Lower leg skin (tissue), 4 donors: ENCODE measurements at regions not wholly inside any gene's neighbourhood (a gene's known extent, or its start where the extent isn't known, plus 50 kb on each side); places are given as distances from the start of the nearest gene placed in this dataset.

ENCODE experiments used
- DNase-seq, 2 donors: peaks; one replicate each; pipeline ENCODE4 v3.0.0-alpha.2; 2019; ENCODE audit warnings: low spot score in 2 of 2
- H3K4me3 ChIP-seq: fragments of 200-600 bp; sonication (generic); 2 replicates; pipeline ENCODE4 v1.5.1; 2017; ENCODE audit warnings: mild to moderate bottlenecking, low read depth; ENCODE audit not compliant: poor library complexity, severe bottlenecking
- POLR2A ChIP-seq, 2 donors: fragments of 450-650 bp; IDR thresholded peaks; one replicate each; pipeline ENCODE4 v1.6.1; 2016 to 2017; ENCODE audit warnings: antibody characterized with exemption in 2 of 2, mild to moderate bottlenecking in 1 of 2, moderate library complexity in 1 of 2
- WGBS, 2 donors: methylation state at CpG; one replicate each; pipeline ENCODE4 v1.1.5; 2018; 5-methylcytosine and 5-hydroxymethylcytosine counted together
- intact Hi-C: fragments of 100-400 bp; cut with DNase I; formaldehyde crosslinking; loops from one replicate; pipeline ENCODE4 v1.15.0; 2023; ENCODE audit warnings: low total_unique reads
- TF ChIP-seq, protein P1 (sequence below), 3 donors: fragments of 450-650 bp; IDR thresholded peaks; one replicate each; pipeline ENCODE4 v1.5.1; 2016; ENCODE audit warnings: antibody characterized with exemption in 3 of 3, mild to moderate bottlenecking in 3 of 3, moderate library complexity in 2 of 3

GRCh38 chr3:111260878-111261277 lies 189.3 kb downstream of the NECTIN3 start:
- intact Hi-C loops, result no loop called here
- H3K4me3 ChIP-seq, result no peak overlapping the region
- TF ChIP-seq POLR2A (IDR thresholded peaks at IDR 0.05), result no peak
- DNase-seq, result no peak

DNA sequence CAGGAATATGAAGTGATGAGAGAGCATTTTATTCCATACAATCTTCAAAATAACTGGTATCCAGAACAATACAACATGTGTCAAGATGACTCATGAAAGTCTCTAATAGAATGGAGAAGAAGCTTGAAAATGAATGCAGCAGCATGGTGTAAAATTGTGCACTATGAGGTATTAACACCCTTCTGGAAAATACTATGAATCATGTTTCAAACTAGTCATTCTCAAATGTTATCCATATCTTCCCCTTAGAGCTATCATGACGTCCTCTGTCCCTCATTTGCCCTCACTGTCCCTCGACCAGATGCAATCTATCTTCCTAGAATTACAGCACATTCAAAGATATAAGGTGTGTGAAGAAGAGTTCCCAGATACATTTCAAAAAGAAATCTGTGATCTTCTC lies 198.2 kb downstream of the NECTIN3 start:
- no peak for DNase-seq
- H3K4me3 ChIP-seq, result no peak overlapping the region

GRCh38 chr3:111277226-111277625 lies 205.6 kb downstream of the NECTIN3 start:
- TF ChIP-seq POLR2A (IDR thresholded peaks at IDR 0.05), result no peak
- TF ChIP-seq, protein P1, sequence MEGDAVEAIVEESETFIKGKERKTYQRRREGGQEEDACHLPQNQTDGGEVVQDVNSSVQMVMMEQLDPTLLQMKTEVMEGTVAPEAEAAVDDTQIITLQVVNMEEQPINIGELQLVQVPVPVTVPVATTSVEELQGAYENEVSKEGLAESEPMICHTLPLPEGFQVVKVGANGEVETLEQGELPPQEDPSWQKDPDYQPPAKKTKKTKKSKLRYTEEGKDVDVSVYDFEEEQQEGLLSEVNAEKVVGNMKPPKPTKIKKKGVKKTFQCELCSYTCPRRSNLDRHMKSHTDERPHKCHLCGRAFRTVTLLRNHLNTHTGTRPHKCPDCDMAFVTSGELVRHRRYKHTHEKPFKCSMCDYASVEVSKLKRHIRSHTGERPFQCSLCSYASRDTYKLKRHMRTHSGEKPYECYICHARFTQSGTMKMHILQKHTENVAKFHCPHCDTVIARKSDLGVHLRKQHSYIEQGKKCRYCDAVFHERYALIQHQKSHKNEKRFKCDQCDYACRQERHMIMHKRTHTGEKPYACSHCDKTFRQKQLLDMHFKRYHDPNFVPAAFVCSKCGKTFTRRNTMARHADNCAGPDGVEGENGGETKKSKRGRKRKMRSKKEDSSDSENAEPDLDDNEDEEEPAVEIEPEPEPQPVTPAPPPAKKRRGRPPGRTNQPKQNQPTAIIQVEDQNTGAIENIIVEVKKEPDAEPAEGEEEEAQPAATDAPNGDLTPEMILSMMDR (IDR thresholded peaks at IDR 0.05), result no peak
- no peak for DNase-seq
- 23 to 29% methylated on average over 4 of the region's 4 CpGs for WGBS, 2 donors
- H3K4me3 ChIP-seq, result no peak overlapping the region
- intact Hi-C loops, result no loop called here

More for the DNA sequence above, 198.2 kb downstream of the NECTIN3 start:
- no peak for TF ChIP-seq POLR2A (IDR thresholded peaks at IDR 0.05)
- TF ChIP-seq, protein P1 (IDR thresholded peaks at IDR 0.05), result no peak
- 43 to 56% methylated on average over 2 of the region's 2 CpGs for WGBS, 2 donors
- intact Hi-C loops, result no loop called here

GRCh38 chr3:111278959-111279358 lies 207.3 kb downstream of the NECTIN3 start:
- intact Hi-C loops, result no loop called here
- TF ChIP-seq, protein P1 (IDR thresholded peaks at IDR 0.05), result no peak
- TF ChIP-seq POLR2A (IDR thresholded peaks at IDR 0.05), result no peak
- H3K4me3 ChIP-seq, result no peak overlapping the region
- DNase-seq, result no peak

- no peak overlapping the region for H3K4me3 ChIP-seq
- 56 to 67% methylated on average over 6 of the region's 6 CpGs for WGBS, 2 donors
- no peak for DNase-seq
- TF ChIP-seq POLR2A (IDR thresholded peaks at IDR 0.05), result no peak
- TF ChIP-seq, protein P1 (IDR thresholded peaks at IDR 0.05), result no peak
- intact Hi-C loops, result no loop called here
Observed at GRCh38 chr3:111282024-111282423, 210.4 kb downstream of the NECTIN3 start.

DNA sequence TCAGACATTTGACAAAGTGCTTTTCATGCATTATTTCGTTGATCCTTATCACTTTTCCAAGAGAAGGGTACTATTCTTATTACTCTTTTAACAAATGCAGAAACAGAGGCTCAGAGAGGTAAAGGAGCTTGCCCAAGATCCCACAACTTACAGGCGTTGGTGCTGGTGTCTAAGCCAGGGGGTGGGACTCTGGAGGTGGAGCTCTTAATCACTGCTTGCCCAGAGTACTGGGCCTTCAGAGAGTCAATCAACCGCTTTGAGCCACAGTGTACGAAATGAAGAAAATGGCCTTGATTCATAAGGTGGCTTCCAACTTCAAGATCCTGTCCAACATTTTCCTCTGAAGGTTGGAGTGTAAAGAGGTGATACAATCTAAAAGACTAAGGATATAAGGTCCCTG lies 211.5 kb downstream of the NECTIN3 start:
- 69 to 72% methylated on average over 4 of the region's 4 CpGs for WGBS, 2 donors
- intact Hi-C loops, result no loop called here
- no peak overlapping the region for H3K4me3 ChIP-seq
- no peak for DNase-seq
- TF ChIP-seq, protein P1 (IDR thresholded peaks at IDR 0.05), result no peak
- no peak for TF ChIP-seq POLR2A (IDR thresholded peaks at IDR 0.05)
